Urinary bladder (tissue), 3 donors: ENCODE measurements at regions not wholly inside any gene's neighbourhood (a gene's known extent, or its start where the extent isn't known, plus 50 kb on each side); places are given as distances from the start of the nearest gene placed in this dataset.
"Not testable (repeated sequence)": the region's sequence is repeated elsewhere in the genome, so short reads cannot be mapped to it uniquely, and the experiment has no call there.

Experiments
- DNase-seq: peaks from one replicate; pipeline ENCODE4 v3.0.0-alpha.2; 2015; ENCODE audit errors: extremely low spot score
- H3K27ac ChIP-seq: one replicate; pipeline ENCODE4 v1.5.1; 2013; ENCODE audit warnings: low read depth, mild to moderate bottlenecking, moderate library complexity
- H3K36me3 ChIP-seq: one replicate; pipeline ENCODE4 v1.6.1; 2013; ENCODE audit warnings: mild to moderate bottlenecking, moderate library complexity; ENCODE audit not compliant: insufficient read depth
- H3K4me1 ChIP-seq: one replicate; pipeline ENCODE4 v1.6.1; 2013; ENCODE audit warnings: mild to moderate bottlenecking, moderate library complexity; ENCODE audit not compliant: insufficient read depth
- H3K4me3 ChIP-seq: one replicate; pipeline ENCODE4 v1.5.1; 2013; ENCODE audit warnings: low read depth, low read length
- WGBS: extraction: QIAGEN DNeasy Blood & Tissue Kit; methylation state at CpG from one replicate; pipeline ENCODE4 v1.1.7; 2013; 5-methylcytosine and 5-hydroxymethylcytosine counted together
- donor health status: healthy with polysubstance abuse.
- donor health status: healthy.

- WGBS, result 59% methylated on average over 3 of the region's 3 CpGs
- DNase-seq, result no peak
- H3K36me3 ChIP-seq, result no peaks in the 10 kb centered on the region
- H3K4me3 ChIP-seq, result no peak overlapping the region
- H3K4me1 ChIP-seq, result no peaks in the 10 kb centered on the region
- H3K27ac ChIP-seq, result no peak overlapping the region
These were observed 95.0 kb upstream of the GORAB start for GRCh38 chr1:170436928-170437327.

DNA sequence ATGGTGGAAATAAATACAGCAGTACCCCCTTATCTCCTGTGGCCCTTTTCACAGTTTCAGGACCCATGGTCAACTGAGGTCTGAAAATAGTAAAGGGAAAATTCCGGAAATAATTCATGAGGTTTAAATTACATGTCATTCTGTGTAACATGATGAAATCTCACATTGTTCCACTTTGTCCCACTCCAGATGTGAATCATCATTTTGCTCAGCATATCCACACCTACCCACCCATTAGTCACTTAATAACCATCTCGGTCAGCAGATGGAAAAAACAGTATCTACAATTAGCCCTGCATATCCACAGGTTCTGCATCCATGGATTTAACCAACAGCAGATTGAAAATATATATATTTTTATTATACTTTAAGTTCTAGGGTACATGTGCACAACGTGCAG is 86.9 kb upstream of the GORAB start:
- 53% methylated on average over 3 of the region's 3 CpGs for WGBS
- DNase-seq, result no peak

GRCh38 chr1:170448661-170449158 is 83.3 kb upstream of the GORAB start:
- H3K36me3 ChIP-seq, result no peaks in the 10 kb centered on the region
- no peak overlapping the region for H3K4me3 ChIP-seq
- H3K27ac ChIP-seq, result no peak overlapping the region
- no peak for DNase-seq
- H3K4me1 ChIP-seq, result no peaks in the 10 kb centered on the region

More for the DNA sequence above, 86.9 kb upstream of the GORAB start:
- Histone ChIP-seq H3K4me1 (no peaks in the 10 kb centered on the region), H3K4me3 (no peak overlapping the region), H3K27ac (no peak overlapping the region), H3K36me3 (no peaks in the 10 kb centered on the region)

DNA sequence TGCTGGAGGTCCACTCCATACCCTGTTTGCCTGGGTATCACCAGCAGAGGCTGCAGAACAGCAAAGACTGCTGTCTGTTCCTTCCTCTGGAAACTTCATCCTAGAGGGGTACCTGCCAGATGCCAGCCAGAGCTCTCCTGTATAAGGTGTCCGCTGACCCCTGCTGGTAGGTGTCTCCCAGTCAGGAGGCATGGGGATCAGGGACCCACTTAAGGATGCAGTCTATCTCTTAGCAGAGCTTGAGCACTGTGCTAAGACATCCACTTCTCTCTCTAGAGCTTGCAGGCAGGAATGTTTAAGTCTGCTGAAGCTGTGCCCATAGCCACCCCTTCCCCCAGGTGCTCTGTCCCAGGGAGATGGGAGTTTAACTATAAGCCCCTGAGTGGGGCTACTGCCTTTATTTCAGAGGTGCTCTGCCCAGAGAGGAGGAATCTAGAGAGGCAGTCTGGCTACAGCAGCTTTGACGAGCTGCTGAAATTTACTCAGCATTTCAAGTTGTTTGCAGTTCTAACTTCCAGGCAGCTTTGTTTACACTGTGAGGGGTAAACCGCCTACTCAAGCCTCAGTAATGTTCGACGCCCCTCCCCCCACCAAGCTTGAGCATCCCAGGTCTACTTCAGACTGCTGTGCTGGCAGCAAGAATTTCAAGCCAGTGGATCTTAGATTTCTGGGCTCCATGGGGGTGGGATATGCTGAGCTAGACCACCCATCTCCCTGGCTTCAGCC is 74.5 kb upstream of the GORAB start:
- H3K36me3 ChIP-seq, H3K4me3 ChIP-seq: not testable (repeated sequence)
- WGBS, result 69% methylated on average over 5 of the region's 5 CpGs

GRCh38 chr1:170460001-170460400 is 72.0 kb upstream of the GORAB start:
- no peaks in the 10 kb centered on the region for H3K4me1 ChIP-seq
- no peak for DNase-seq
- H3K36me3 ChIP-seq, result no peaks in the 10 kb centered on the region
- WGBS, result 28% methylated on average over 2 of the region's 2 CpGs
- H3K4me3 ChIP-seq, result no peak overlapping the region
- H3K27ac ChIP-seq, result no peak overlapping the region

More for the DNA sequence above, 74.5 kb upstream of the GORAB start:
- DNase-seq, H3K27ac ChIP-seq, H3K4me1 ChIP-seq: not testable (repeated sequence)

- WGBS, result 42% methylated on average over 2 of the region's 2 CpGs
- H3K4me3 ChIP-seq, result no peak overlapping the region
- H3K4me1 ChIP-seq, result no peaks in the 10 kb centered on the region
- no peak overlapping the region for H3K27ac ChIP-seq
- H3K36me3 ChIP-seq, result no peaks in the 10 kb centered on the region
- no peak for DNase-seq
These were observed 71.4 kb upstream of the GORAB start for GRCh38 chr1:170460414-170461155.

GRCh38 chr1:170461291-170461747 is 70.6 kb upstream of the GORAB start:
- Histone ChIP-seq H3K27ac (no peak overlapping the region), H3K4me3 (no peak overlapping the region), H3K36me3 (no peaks in the 10 kb centered on the region), H3K4me1 (no peaks in the 10 kb centered on the region)
- no peak for DNase-seq
- WGBS, result 81% methylated on average over 1 of the region's 1 CpG

DNA sequence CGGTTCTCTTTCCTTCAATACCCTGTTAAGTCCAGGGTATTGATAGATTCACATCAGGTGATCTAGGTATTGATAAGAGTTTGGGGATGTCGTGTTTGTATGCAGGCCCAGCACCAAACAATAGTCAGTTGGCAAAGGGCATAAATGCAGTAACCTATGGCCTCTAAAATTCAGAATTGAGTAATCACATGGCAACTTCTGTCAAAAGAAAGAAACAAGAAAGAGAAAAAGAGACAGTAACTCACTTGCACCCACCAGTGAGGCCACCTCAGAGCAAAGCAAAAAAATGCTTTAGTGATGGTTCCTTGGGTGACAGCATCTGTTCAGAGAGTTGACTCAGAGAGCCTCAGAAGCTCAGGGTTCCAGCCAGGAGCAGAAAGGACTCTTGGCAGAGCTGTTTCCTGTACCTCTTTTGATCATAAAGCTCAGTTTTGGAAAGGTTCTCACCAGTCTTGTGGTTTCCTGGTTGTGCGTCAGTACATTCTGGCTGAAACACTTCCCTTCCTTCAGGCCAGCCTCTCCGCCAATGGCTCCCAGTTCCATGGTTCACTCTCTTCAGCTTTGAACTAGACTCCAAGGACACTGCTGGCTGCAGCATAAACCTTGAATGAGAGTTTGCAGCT is 70.1 kb upstream of the GORAB start:
- no peak overlapping the region for H3K27ac ChIP-seq
- H3K4me3 ChIP-seq, result no peak overlapping the region
- H3K4me1 ChIP-seq, result no peaks in the 10 kb centered on the region
- DNase-seq, result no peak
- WGBS, result 82% methylated on average over 4 of the region's 4 CpGs
- H3K36me3 ChIP-seq, result no peaks in the 10 kb centered on the region

GRCh38 chr1:170470121-170470520 is 61.8 kb upstream of the GORAB start:
- Histone ChIP-seq H3K27ac (no peak overlapping the region), H3K4me1 (no peaks in the 10 kb centered on the region), H3K4me3 (no peak overlapping the region), H3K36me3 (no peaks in the 10 kb centered on the region)
- no peak for DNase-seq
- 60% methylated on average over 1 of the region's 1 CpG for WGBS

DNA sequence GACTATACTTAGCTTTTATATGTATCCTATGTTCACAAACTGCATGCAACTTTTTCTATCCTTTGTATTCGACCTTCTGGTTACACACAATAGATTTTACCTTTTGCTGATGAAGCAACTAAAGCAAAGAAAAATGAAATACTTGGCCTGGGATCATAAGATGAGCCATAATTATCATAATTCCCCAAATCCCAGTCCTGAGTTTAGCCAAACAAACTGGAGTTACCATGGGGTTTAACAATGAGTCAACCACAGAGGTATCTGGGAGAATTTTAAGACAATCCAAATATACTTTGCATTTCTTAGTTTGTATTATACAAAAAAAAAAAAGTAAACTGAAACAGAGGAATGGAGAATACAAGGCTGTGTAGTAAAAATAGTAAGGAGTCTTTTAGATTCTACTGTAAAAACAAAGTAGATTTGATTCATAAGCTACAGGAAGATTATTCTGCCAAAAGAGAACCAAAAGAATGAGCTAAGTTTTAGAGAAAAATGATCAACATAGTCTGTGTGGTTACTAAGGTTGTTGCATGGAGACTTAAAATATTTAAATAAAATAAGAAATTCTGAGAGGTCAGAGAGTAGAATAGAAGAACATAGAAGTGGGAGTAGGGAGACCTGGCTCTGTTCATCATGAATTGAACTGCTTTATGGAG is 60.4 kb upstream of the GORAB start:
- 33% methylated on average over 1 of the region's 1 CpG for WGBS
- Histone ChIP-seq H3K4me3 (no peak overlapping the region), H3K27ac (no peak overlapping the region), H3K4me1 (no peaks in the 10 kb centered on the region), H3K36me3 (no peaks in the 10 kb centered on the region)
- DNase-seq, result no peak

GRCh38 chr1:170481000-170481399 is 51.0 kb upstream of the GORAB start:
- H3K4me3 ChIP-seq, result no peak overlapping the region
- no peaks in the 10 kb centered on the region for H3K4me1 ChIP-seq
- no peak overlapping the region for H3K27ac ChIP-seq
- no peak for DNase-seq
- no peaks in the 10 kb centered on the region for H3K36me3 ChIP-seq
